ENCODE measurements at regions not wholly inside any gene's neighbourhood (a gene's known extent, or its start where the extent isn't known, plus 50 kb on each side); places are given as distances from the start of the nearest gene placed in this dataset.

- Histone ChIP-seq H3K4me1 (no peaks in the 10 kb centered on the region), H3K36me3 (no peaks in the 10 kb centered on the region), H3K9me3 (peaks cover 0 to 6% (median 0%) of the 10 kb centered on the region in 8 donors), H3K27me3 (replicated peaks in 1 of 7) (no peaks in the 10 kb centered on the region), H3K4me3 (no peak overlapping the region), H3K27ac (no peak overlapping the region)
- WGBS, 5 donors = 78 to 82% (median 81%) methylated on average over 13 of the region's 13 CpGs
- no peak for TF ChIP-seq POLR2AphosphoS5 (IDR thresholded peaks at IDR 0.05)
- no peak for DNase-seq
- intact Hi-C loops (cut with DNase I; ENCODE audit: low total_unique reads) = no loop called here
These were observed 117.1 kb upstream of the DPP6 start for GRCh38 chr7:153935095-153935494.

GRCh38 chr7:153938451-153938850, 113.7 kb upstream of the DPP6 start:
- Histone ChIP-seq H3K27me3 (replicated peaks in 1 of 7) (no peaks in the 10 kb centered on the region), H3K4me3 (no peak overlapping the region), H3K27ac (no peak overlapping the region), H3K4me1 (no peaks in the 10 kb centered on the region), H3K36me3 (no peaks in the 10 kb centered on the region), H3K9me3 (peaks cover 0 to 9% (median 0%) of the 10 kb centered on the region in 8 donors)
- intact Hi-C loops (cut with DNase I; ENCODE audit: low total_unique reads) = no loop called here
- no peak for DNase-seq
- WGBS, 5 donors = 82 to 93% (median 92%) methylated on average over 8 of the region's 8 CpGs
- no peak for TF ChIP-seq POLR2AphosphoS5 (IDR thresholded peaks at IDR 0.05)
- no peak for TF ChIP-seq POLR2A (IDR thresholded peaks at IDR 0.05)

GRCh38 chr7:153939177-153939576, 113.0 kb upstream of the DPP6 start:
- DNase-seq = no peak
- Histone ChIP-seq H3K27me3 (replicated peaks in 1 of 7) (no peaks in the 10 kb centered on the region), H3K36me3 (no peaks in the 10 kb centered on the region), H3K27ac (no peak overlapping the region), H3K9me3 (peaks cover 0 to 13% (median 0%) of the 10 kb centered on the region in 8 donors), H3K4me1 (no peaks in the 10 kb centered on the region), H3K4me3 (no peak overlapping the region)
- 68 to 81% (median 74%) methylated on average over 5 of the region's 5 CpGs for WGBS, 5 donors
- intact Hi-C loops (cut with DNase I; ENCODE audit: low total_unique reads) = no loop called here
- TF ChIP-seq, protein P1, sequence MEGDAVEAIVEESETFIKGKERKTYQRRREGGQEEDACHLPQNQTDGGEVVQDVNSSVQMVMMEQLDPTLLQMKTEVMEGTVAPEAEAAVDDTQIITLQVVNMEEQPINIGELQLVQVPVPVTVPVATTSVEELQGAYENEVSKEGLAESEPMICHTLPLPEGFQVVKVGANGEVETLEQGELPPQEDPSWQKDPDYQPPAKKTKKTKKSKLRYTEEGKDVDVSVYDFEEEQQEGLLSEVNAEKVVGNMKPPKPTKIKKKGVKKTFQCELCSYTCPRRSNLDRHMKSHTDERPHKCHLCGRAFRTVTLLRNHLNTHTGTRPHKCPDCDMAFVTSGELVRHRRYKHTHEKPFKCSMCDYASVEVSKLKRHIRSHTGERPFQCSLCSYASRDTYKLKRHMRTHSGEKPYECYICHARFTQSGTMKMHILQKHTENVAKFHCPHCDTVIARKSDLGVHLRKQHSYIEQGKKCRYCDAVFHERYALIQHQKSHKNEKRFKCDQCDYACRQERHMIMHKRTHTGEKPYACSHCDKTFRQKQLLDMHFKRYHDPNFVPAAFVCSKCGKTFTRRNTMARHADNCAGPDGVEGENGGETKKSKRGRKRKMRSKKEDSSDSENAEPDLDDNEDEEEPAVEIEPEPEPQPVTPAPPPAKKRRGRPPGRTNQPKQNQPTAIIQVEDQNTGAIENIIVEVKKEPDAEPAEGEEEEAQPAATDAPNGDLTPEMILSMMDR (IDR thresholded peaks at IDR 0.05 in 8 of 11, conservative IDR thresholded peaks at IDR 0.05 in 3 of 11) = no peak
- no peak for TF ChIP-seq POLR2AphosphoS5 (IDR thresholded peaks at IDR 0.05)
- no peak for TF ChIP-seq POLR2A (IDR thresholded peaks at IDR 0.05)

GRCh38 chr7:153939654-153940053, 112.5 kb upstream of the DPP6 start:
- DNase-seq = no peak
- TF ChIP-seq POLR2AphosphoS5 (IDR thresholded peaks at IDR 0.05) (no peak), POLR2A (IDR thresholded peaks at IDR 0.05) (no peak)
- intact Hi-C loops (cut with DNase I; ENCODE audit: low total_unique reads) = no loop called here
- H3K9me3 ChIP-seq = peaks cover 0 to 13% (median 0%) of the 10 kb centered on the region in 8 donors
- H3K27me3 ChIP-seq (replicated peaks in 1 of 7) = no peaks in the 10 kb centered on the region
- no peak overlapping the region for H3K4me3 ChIP-seq
- H3K27ac ChIP-seq = no peak overlapping the region
- WGBS, 5 donors = 79 to 95% (median 91%) methylated on average over 3 of the region's 3 CpGs
- no peaks in the 10 kb centered on the region for H3K4me1 ChIP-seq
- H3K36me3 ChIP-seq = no peaks in the 10 kb centered on the region

- Histone ChIP-seq H3K4me3 (no peak overlapping the region), H3K9me3 (peaks cover 0 to 13% (median 0%) of the 10 kb centered on the region in 8 donors), H3K27me3 (replicated peaks in 1 of 7) (no peaks in the 10 kb centered on the region), H3K27ac (no peak overlapping the region), H3K4me1 (no peaks in the 10 kb centered on the region), H3K36me3 (no peaks in the 10 kb centered on the region)
- 66 to 80% (median 70%) methylated on average over 5 of the region's 5 CpGs for WGBS, 5 donors
- intact Hi-C loops (cut with DNase I; ENCODE audit: low total_unique reads) = no loop called here
- DNase-seq = no peak
- no peak for TF ChIP-seq POLR2AphosphoS5 (IDR thresholded peaks at IDR 0.05)
These were observed 111.1 kb upstream of the DPP6 start for GRCh38 chr7:153941061-153941460.

DNA sequence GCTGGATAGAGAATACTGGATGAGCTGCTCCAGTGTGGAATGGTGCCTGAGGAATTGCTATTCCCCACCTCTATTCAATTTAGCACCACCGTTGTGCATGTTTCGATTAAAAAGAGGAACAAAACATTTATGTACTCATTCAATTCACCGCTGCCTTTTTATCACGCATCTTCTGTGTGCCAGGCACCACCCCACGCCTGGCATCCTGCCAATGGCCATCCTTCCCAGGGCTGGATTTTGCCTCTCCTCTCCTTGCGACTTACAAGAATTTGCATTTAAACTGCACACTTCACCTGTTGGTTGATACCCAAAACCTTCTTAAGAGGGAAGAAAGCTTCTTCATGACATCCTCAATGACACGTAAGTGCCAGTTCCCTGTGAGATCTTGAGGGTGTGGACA, 110.2 kb upstream of the DPP6 start:
- no peak for DNase-seq

More for the DNA sequence above, 110.2 kb upstream of the DPP6 start:
- intact Hi-C loops (cut with DNase I; ENCODE audit: low total_unique reads) = no loop called here
- H3K27me3 ChIP-seq (replicated peaks in 1 of 7) = no peaks in the 10 kb centered on the region
- TF ChIP-seq POLR2AphosphoS5 (IDR thresholded peaks at IDR 0.05) = no peak
- no peak for TF ChIP-seq POLR2A (IDR thresholded peaks at IDR 0.05)
- TF ChIP-seq, protein P1 (IDR thresholded peaks at IDR 0.05 in 8 of 11, conservative IDR thresholded peaks at IDR 0.05 in 3 of 11) = no peak
- H3K9me3 ChIP-seq = peaks cover 0 to 16% (median 0%) of the 10 kb centered on the region in 8 donors
- H3K36me3 ChIP-seq = no peaks in the 10 kb centered on the region
- no peaks in the 10 kb centered on the region for H3K4me1 ChIP-seq
- 86 to 91% (median 89%) methylated on average over 7 of the region's 7 CpGs for WGBS, 5 donors
- H3K4me3 ChIP-seq = no peak overlapping the region
- H3K27ac ChIP-seq = no peak overlapping the region

All from spleen (tissue), 11 donors.